ENCODE measurements at regions not wholly inside any gene's neighbourhood (a gene's known extent, or its start where the extent isn't known, plus 50 kb on each side); places are given as distances from the start of the nearest gene placed in this dataset.

DNA sequence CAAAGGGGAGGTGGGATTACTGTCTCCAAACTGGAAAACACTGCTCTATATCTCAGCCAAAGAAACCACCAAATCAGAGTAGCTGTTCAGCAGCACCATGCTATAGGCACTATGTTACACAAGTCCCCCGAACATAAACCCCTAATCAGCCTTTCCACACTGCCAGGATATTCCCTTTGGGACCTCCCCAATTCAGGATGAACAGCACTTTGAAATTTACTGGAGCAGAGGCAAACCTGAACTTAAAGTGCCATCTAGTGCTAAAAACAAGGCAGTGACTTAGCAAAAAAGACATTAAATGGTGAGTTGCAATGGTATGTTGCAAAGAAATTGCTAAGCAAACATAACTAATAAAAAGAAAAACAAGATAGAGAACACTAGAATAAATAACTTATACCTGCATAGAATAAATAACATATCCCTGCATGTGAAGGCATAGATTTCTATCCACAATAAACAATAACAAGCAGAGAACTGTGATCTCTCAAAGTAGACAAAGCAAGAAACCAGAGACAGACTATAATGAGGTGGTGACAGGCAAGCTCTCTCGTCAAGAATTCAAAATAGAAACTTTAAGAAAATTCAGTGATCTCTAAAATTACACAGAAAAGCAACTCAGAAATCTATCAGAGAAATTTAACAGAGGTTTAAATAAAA is 584.4 kb upstream of the ACO1 start:
- no peak for ATAC-seq
- H3K27me3 Mint-ChIP-seq (ENCODE audit: low read depth) = no peaks in the 10 kb centered on the region

DNA sequence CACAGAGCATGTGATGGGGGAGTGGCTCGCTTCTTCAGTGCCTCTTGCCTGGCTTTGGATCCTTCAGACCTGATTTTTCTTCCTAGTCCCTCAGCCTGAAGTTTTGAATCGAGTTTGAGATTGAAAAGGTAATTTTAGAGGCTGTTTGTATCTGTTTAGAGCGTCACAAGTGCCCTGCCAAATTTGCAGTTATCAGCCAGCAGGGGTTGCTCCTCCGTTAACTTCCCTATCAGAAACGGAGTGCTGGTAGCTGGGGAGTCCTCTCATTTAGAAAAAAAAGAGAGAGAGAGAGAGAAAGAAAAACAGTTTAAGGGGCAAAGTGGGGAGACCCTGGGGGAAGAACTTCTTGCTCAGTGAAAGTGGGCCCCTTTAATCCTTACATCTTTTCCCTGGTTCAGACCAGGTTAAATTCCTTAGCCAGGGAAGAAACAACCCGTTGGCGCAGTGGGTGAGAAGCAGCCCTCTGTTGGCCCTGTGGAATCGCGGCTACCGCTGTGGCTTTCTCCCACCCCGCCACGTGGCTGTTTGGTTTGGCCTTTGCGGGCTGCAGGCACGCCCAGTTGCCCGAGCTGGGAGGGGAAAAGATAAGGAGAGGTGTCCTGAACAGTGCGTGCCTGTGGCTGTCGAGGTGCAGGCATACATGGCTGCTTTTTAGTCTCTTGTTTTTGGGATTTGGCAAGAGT is 576.7 kb upstream of the ACO1 start:
- H3K27me3 Mint-ChIP-seq (ENCODE audit: low read depth) = peaks cover 20% of the 10 kb centered on the region
- H3K36me3 Mint-ChIP-seq (ENCODE audit: insufficient read depth) = no peaks in the 10 kb centered on the region
- ATAC-seq (no peak), DNase-seq (no peak)
- H3K4me3 Mint-ChIP-seq = no peak overlapping the region
- H3K4me1 Mint-ChIP-seq (ENCODE audit: low read depth) = no peaks in the 10 kb centered on the region
- no peaks in the 10 kb centered on the region for H3K9me3 Mint-ChIP-seq

More for the DNA sequence above, 584.4 kb upstream of the ACO1 start:
- Mint-ChIP-seq H3K4me3 (no peak overlapping the region), H3K36me3 (ENCODE audit: insufficient read depth) (no peaks in the 10 kb centered on the region), H3K9me3 (no peaks in the 10 kb centered on the region), H3K4me1 (ENCODE audit: low read depth) (peaks cover 8% of the 10 kb centered on the region)
- no peak for DNase-seq

DNA sequence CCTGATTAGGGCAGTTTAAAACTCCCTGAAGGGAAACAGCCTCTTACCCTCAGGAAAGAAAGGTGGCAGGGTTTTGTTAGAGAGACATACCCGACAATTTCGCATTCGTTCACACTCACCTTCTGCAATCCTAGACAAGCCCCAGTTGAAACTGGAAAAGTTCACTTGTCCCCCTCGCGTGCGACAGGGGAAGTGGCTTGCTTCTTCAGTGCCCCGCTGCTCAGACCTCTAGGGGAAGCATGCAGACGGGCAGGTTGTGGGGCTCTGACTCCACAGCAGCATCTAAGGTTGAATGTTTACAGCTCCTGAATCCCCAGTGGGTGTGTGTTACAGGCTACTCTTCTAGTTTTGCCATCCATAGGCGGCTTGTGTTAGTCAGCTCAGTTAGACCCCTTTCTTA is 575.7 kb upstream of the ACO1 start:
- Mint-ChIP-seq H3K4me3 (no peak overlapping the region), H3K27me3 (ENCODE audit: low read depth) (peaks cover 20% of the 10 kb centered on the region), H3K36me3 (ENCODE audit: insufficient read depth) (no peaks in the 10 kb centered on the region), H3K9me3 (no peaks in the 10 kb centered on the region), H3K4me1 (ENCODE audit: low read depth) (no peaks in the 10 kb centered on the region)
- ATAC-seq (no peak), DNase-seq (no peak)

DNA sequence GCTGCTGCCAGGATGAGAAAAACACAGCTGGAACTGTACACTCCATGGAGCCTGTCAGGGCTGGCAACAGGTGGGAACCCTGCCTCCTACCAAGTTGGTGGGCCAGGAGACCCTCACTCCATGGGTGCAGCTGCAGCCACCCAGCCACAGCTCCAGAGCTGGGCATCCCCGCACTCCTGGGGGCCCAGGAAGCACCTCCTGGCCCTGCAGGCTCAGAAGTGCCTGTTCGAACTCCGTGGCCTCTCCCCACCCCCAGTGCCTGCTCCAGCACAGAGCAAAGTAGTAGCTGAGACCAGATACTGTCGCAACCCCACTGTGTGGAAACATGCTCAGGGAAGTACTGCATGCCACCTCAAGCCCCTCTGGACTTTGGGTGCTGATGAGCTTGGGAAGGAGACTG is 564.0 kb upstream of the ACO1 start:
- H3K4me3 Mint-ChIP-seq = no peak overlapping the region
- H3K9me3 Mint-ChIP-seq = no peaks in the 10 kb centered on the region
- ATAC-seq (no peak), DNase-seq (no peak)
- H3K36me3 Mint-ChIP-seq (ENCODE audit: insufficient read depth) = no peaks in the 10 kb centered on the region
- peaks cover 2% of the 10 kb centered on the region for H3K27me3 Mint-ChIP-seq (ENCODE audit: low read depth)
- H3K4me1 Mint-ChIP-seq (ENCODE audit: low read depth) = no peaks in the 10 kb centered on the region

DNA sequence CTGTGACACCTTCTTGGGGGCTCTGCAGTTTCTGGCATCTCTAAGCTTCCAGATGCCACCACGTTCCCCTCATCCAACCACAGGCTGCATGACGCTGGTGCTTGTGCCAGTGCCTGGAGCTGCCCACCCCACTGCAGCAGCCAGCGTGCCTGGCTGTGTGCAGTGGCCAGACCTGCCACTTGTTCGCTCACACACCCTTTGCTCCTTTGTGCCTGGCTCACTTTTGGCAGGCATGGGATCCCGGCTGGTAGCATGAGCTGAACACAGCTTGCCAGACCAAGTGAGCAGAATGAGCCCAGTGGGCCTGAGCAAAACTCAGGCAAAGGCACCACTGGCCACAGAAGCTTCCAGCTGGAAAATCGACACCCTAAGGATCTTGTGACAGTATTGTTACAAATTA is 562.9 kb upstream of the ACO1 start:
- no peaks in the 10 kb centered on the region for H3K9me3 Mint-ChIP-seq
- no peaks in the 10 kb centered on the region for H3K4me1 Mint-ChIP-seq (ENCODE audit: low read depth)
- H3K27me3 Mint-ChIP-seq (ENCODE audit: low read depth) = peaks cover 2% of the 10 kb centered on the region
- no peak overlapping the region for H3K4me3 Mint-ChIP-seq
- ATAC-seq (no peak), DNase-seq (no peak)
- H3K36me3 Mint-ChIP-seq (ENCODE audit: insufficient read depth) = no peaks in the 10 kb centered on the region

DNA sequence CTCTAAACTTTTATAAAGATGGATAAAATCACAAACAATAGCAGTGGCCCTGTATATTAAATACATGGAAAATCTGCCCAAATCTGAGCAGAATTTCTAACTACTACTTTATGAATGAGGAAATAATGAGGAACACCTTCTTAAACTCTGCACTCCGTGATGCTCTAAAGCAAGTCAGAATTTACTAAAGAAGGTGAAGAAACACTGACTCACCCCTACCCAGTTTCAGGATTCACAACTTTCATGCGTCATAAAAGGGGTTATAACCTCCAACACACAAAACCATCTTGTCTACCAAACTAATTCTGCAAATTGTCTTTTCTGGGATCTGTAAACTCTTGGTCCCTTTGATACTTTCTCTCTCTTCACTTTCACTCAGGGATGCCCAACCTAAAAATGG is 561.1 kb upstream of the ACO1 start:
- H3K27me3 Mint-ChIP-seq (ENCODE audit: low read depth) = peaks cover 2% of the 10 kb centered on the region
- H3K36me3 Mint-ChIP-seq (ENCODE audit: insufficient read depth) = no peaks in the 10 kb centered on the region
- H3K4me1 Mint-ChIP-seq (ENCODE audit: low read depth) = no peaks in the 10 kb centered on the region
- ATAC-seq (no peak), DNase-seq (no peak)
- H3K9me3 Mint-ChIP-seq = no peaks in the 10 kb centered on the region
- H3K4me3 Mint-ChIP-seq = no peak overlapping the region

DNA sequence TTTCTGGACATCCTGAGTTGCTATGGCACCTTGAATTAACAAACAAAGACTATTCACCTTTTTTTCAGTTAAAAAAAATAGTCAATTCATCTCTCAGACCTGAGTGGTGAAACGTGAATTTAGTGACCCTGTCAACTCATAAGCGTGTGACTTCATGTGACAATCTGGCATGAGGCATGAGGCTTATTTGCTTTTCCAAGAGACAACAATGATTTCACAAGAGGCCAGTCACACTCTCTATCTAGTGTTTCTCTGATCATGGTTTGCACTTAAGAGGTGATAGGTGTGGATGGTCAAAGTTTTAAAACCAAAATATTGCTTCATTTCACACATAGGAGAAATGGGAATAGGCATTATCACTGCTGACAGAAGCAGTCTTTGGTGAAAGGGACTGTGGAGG is 559.6 kb upstream of the ACO1 start:
- no peak overlapping the region for H3K4me3 Mint-ChIP-seq
- no peak for ATAC-seq
- H3K36me3 Mint-ChIP-seq (ENCODE audit: insufficient read depth) = no peaks in the 10 kb centered on the region
- no peaks in the 10 kb centered on the region for H3K4me1 Mint-ChIP-seq (ENCODE audit: low read depth)
- no peak for DNase-seq
- H3K9me3 Mint-ChIP-seq = no peaks in the 10 kb centered on the region
- peaks cover 2% of the 10 kb centered on the region for H3K27me3 Mint-ChIP-seq (ENCODE audit: low read depth)

DNA sequence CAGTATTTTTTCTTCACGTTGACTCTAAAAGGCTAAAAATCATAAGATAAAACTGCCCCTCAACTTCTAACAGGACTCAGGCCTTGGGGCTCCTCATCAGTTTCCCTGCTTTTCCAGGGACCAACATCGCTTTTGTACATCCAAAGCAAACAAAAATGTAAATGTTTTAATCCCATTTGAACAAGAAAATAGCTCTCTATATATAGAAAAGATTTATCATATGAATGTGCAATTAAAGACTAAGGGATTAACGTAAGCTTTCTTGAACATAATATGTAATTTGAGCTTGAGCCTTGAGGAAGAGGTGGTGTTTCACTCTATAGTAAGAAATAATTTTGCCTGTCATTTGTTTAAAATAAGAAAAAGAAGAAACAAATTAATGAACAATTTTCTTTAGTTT is 547.2 kb upstream of the ACO1 start:
- no peaks in the 10 kb centered on the region for H3K27me3 Mint-ChIP-seq (ENCODE audit: low read depth)
- DNase-seq (no peak), ATAC-seq (no peak)
- no peak overlapping the region for H3K4me3 Mint-ChIP-seq
- H3K36me3 Mint-ChIP-seq (ENCODE audit: insufficient read depth) = no peaks in the 10 kb centered on the region
- H3K9me3 Mint-ChIP-seq = no peaks in the 10 kb centered on the region
- no peaks in the 10 kb centered on the region for H3K4me1 Mint-ChIP-seq (ENCODE audit: low read depth)

DNA sequence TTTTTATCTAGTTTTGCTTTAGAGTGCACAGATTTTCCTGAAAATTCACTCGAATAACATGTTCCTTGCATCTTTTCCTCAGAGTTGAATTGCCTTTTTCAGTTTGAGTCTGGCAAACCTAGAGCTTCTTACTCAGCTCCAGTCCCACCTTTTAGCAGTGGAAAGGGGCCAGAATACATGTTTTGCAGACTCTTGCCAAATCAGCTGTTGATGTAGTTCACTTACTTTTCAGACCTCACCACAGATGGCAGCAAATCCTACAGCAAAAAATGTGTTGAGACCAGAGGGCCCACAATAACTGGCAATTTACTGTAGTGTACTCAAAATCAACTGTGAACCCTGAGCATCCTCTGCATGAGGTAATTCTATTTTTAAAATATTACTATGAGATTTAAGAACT is 545.2 kb upstream of the ACO1 start:
- no peaks in the 10 kb centered on the region for H3K36me3 Mint-ChIP-seq (ENCODE audit: insufficient read depth)
- no peaks in the 10 kb centered on the region for H3K4me1 Mint-ChIP-seq (ENCODE audit: low read depth)
- ATAC-seq (no peak), DNase-seq (no peak)
- H3K4me3 Mint-ChIP-seq = no peak overlapping the region
- no peaks in the 10 kb centered on the region for H3K9me3 Mint-ChIP-seq
- no peaks in the 10 kb centered on the region for H3K27me3 Mint-ChIP-seq (ENCODE audit: low read depth)

DNA sequence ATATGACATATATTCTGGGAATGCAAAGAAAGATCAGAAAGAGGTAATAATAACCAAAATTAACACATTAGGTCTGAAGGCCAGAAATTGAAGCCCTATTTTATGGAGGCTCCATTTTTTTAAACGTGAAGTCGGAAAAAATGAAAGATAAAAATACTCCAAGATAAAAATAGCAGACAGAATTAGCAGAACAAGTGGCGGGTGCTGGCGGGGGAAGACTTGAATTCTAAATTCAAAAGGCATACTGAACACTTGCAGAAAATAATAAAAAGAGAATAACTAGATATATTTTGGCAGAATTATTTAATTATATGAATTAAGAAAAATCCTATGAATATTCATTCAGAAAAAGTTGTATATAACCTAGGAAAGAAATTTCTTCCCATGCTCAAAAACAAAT is 543.7 kb upstream of the ACO1 start:
- Mint-ChIP-seq H3K4me3 (no peak overlapping the region), H3K9me3 (no peaks in the 10 kb centered on the region), H3K4me1 (ENCODE audit: low read depth) (no peaks in the 10 kb centered on the region), H3K27me3 (ENCODE audit: low read depth) (no peaks in the 10 kb centered on the region), H3K36me3 (ENCODE audit: insufficient read depth) (no peaks in the 10 kb centered on the region)
- no peak for DNase-seq
- no peak for ATAC-seq

DNA sequence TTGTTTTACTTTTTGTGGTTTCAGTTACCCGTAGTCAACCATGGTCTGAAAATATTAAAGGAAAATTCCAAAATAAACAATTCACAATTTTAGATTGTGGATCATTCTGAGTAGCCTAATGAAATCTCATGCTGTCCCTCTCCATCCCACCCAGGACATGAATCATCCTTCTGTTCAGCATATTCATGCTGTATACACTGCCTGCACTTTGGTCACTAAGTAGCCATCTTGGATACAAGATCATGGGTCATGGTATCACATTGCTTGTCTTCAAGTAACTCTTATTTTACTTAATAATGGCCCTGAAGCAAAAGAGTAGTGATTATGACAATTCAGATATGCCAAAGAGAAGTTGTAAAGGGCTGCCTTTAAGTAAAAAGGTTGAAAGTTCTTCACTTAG is 536.5 kb upstream of the ACO1 start:
- Mint-ChIP-seq H3K36me3 (ENCODE audit: insufficient read depth) (no peaks in the 10 kb centered on the region), H3K27me3 (ENCODE audit: low read depth) (no peaks in the 10 kb centered on the region), H3K9me3 (no peaks in the 10 kb centered on the region), H3K4me1 (ENCODE audit: low read depth) (no peaks in the 10 kb centered on the region), H3K4me3 (no peak overlapping the region)
- no peak for DNase-seq
- no peak for ATAC-seq

DNA sequence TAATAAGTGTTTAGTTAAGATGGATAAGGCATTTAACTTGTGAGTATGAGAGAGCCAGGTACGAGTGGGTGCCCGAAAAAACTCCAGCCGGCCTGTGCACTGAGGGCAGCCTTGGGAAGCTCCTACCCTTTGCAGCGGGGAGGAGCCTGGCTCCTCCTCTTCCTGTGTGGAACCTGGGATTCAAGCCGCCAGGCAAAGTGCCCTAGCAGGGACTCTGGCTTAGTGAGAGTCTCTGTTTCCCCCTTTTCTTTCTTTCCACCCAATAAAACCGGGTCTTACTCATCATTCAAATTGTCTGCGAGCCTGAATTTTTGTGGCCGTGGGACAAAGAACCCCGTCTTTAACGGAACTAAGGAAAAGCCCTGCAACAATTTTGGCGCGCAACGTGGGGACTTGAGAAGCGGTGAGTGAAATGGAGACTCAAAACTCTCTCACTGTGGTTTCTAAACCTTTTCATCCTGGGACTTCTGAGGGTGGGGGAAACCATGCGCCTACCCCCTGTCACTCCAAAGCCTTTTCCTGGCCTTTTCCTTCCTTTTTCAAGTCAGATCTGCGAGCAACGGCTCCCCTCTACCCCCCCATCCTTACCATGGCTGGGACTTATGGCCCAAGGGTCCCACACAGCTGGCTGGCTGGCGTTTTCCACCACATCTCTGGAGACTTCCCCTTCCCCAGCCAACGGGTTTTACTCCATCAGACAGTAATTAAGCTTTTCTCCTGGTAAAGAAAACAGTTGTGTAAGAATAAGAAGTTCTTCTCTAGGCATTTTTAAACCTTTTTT is 535.7 kb upstream of the ACO1 start:
- DNase-seq = no peak
- no peaks in the 10 kb centered on the region for H3K9me3 Mint-ChIP-seq
- ATAC-seq = no peak
- no peak overlapping the region for H3K4me3 Mint-ChIP-seq
- no peaks in the 10 kb centered on the region for H3K27me3 Mint-ChIP-seq (ENCODE audit: low read depth)
- H3K4me1 Mint-ChIP-seq (ENCODE audit: low read depth) = no peaks in the 10 kb centered on the region
- no peaks in the 10 kb centered on the region for H3K36me3 Mint-ChIP-seq (ENCODE audit: insufficient read depth)

DNA sequence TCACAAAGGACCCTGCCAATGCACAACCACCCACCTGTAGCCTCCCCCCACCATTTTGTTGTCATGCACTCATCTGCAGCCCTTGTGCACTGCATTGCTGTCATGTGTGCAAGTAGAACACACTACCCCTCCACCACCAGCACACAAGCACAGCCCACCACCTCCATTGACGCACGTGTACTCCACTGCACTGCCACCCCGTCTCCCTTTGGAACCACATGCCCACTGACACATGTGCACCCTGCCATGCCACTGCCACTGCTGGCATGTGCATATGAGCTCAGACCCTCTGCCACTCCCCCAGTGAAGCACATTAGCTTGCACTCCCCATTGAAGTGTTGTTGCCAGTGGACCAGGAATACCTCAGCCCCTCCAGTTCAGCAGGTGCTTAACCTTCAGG is 530.3 kb upstream of the ACO1 start:
- Mint-ChIP-seq H3K36me3 (ENCODE audit: insufficient read depth) (no peaks in the 10 kb centered on the region), H3K27me3 (ENCODE audit: low read depth) (no peaks in the 10 kb centered on the region), H3K9me3 (peaks cover 3% of the 10 kb centered on the region), H3K4me3 (no peak overlapping the region), H3K4me1 (ENCODE audit: low read depth) (no peaks in the 10 kb centered on the region)
- DNase-seq (no peak), ATAC-seq (no peak)

DNA sequence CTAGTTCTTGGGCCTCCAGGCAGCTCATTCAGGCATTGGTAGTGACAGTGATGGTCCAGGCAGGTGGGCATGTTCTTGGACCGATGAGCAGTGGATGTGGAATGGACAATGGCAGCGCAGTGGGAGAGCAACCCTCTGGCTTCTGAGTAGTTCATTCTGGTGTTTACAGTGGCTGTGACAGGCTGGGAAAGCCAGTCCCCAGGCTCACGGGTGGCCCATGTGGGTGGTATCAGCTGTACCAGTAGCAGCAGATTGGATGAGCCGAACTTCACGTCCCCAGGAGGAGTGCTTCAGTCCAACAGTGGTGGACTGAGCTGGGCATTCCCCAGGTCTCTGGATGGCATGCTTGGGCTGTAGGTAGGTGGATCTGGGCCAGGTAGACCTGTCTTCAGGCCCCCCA is 515.6 kb upstream of the ACO1 start:
- H3K36me3 Mint-ChIP-seq (ENCODE audit: insufficient read depth) = no peaks in the 10 kb centered on the region
- H3K4me1 Mint-ChIP-seq (ENCODE audit: low read depth) = no peaks in the 10 kb centered on the region
- H3K9me3 Mint-ChIP-seq = peaks cover 8% of the 10 kb centered on the region
- no peak for ATAC-seq
- peaks cover 3% of the 10 kb centered on the region for H3K27me3 Mint-ChIP-seq (ENCODE audit: low read depth)
- no peak for DNase-seq
- H3K4me3 Mint-ChIP-seq = no peak overlapping the region

DNA sequence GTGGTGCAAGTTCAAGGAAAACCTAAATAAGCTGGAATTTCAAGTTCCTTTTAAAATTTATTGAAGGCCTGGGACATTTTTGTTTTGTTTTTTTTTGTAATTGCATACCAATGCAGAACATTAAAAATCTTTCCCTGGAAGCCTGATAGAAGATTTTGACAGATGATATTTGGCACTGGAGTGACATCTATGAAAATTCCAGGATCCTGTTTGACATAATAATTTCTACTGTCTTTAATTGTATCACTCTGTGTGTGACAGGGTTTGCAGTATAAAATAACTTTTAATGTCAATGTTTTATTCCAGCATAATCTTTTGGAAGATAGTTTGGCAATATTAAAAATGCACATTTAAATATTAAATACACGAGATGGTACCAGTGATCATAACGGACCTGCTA is 514.2 kb upstream of the ACO1 start:
- Mint-ChIP-seq H3K27me3 (ENCODE audit: low read depth) (peaks cover 3% of the 10 kb centered on the region), H3K4me3 (no peak overlapping the region), H3K4me1 (ENCODE audit: low read depth) (no peaks in the 10 kb centered on the region), H3K36me3 (ENCODE audit: insufficient read depth) (no peaks in the 10 kb centered on the region), H3K9me3 (peaks cover 8% of the 10 kb centered on the region)
- no peak for DNase-seq
- no peak for ATAC-seq

Measured in activated T-cell treated with anti-CD3 and anti-CD28 coated beads, Interleukin-2, amount 50 U/mL, for 4 hours (primary cell).